Epidermal melanocyte (primary cell): ENCODE measurements at regions not wholly inside any gene's neighbourhood (a gene's known extent, or its start where the extent isn't known, plus 50 kb on each side); places are given as distances from the start of the nearest gene placed in this dataset.

ENCODE experiments used
- DNase-seq: peaks from one replicate; pipeline ENCODE4 v3.0.0; 2011; ENCODE audit warnings: low spot score; ENCODE audit not compliant: insufficient read length

DNA sequence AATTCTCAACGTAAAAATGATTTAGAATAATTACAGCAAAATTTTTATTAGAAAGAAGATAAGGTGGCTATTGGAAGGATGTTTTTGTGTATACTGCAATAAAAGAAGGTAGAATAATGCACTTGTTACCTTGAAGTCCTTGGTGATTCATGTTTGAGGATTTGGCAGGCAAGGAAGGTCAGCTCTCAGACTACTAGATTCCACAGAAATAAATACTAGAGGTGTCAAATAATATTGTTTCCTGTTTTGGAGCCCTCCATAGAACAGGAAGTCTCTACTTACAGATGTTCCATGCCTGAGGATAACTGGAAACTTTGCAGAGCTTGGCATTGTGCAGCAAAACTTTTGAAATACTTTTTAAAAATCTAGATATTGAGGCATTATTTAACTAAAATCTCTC lies 284.3 kb upstream of the SYT1 start:
- DNase-seq = no peak

DNA sequence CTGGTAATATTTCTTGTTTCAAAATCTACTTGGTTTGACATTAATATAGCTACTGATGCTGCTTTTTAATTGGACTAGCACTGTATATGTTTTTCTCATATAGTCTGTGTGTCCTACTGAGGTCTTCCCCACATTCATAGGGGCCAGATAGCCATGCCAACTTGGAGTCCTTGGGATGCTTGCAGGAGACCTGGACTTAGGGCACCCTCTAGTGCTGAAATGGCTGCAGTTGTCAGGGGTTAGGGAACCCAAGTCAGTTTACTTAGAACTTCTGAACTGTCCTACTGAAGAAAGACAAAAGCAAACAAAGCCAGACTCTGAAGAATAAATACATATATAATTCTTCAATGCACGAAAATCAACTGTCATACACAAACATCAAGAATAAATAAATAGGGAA lies 279.9 kb upstream of the SYT1 start:
- DNase-seq = no peak

DNA sequence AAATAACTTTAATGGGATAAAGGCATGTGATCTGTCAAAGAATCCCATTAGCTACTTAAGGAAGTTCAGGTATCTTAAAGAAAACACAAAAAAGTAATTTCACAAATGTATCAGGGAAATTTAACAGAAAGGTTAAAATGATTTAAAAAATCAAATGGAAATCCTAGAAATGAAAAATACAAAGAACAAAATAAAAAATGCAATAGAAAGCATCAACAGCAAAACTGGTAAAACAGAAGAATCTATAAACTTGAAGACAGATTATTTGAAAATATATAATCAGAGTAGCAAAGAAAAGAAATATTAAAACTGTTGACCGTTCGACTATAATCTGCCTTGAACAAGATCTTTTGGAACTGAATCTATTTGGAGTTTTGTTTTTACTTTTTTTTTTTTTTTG lies 279.4 kb upstream of the SYT1 start:
- no peak for DNase-seq

DNA sequence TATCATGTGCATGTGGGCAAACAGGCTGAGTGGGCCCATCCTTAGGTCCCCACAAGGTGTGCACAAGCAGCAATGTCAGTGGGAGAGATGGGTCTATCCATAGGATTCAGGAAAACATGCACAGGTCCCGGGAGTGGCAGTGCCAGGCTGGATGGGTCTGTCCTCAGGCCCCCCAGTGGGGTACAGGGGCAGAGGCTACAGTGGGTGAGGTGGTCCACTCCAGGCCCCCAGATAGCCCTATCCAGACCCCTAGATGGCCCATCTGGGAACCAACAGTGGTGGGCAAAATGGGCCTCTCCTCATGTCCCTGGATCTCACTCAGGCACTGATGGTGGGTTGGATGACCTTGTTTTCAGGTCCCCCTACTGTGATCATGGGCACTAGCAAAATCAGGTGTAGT lies 277.8 kb upstream of the SYT1 start:
- DNase-seq = no peak

DNA sequence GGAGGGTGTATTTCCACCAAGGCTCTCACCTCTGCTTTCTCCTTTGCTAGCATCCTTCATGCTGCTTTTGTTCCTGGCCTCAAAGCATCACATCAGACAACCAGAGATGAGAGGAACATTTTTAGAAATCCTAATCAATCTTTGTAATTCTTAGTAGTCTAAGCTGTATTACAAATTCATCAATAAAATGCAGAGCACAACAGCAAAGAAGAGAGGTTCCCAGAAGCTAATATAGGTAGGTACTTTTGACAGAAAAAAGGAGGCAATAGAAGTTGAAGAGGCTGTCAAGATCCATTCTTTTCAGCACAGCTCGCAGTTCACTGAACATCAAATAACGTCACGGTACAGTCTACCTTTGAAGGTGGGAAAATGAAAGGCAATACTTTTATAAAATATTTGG lies 265.2 kb upstream of the SYT1 start:
- DNase-seq = no peak

DNA sequence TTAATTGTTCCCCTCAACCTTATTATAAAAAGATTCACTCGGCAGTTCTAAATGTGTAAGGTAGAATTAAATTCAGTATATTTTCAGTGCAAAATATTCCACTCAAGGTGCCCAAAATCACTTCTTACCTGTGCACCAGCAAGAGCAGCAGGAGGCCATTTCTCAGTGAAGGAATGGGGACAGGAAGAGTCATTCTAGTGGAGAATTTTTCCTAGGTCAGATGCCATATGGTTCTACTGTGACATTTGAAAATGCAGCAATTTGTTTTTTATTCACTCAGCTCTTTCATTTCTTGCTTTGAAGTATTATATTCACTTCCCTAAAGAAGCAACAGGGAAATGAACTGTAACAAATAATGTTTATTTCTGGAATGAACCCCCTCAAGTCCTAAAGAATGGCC lies 264.0 kb upstream of the SYT1 start:
- no peak for DNase-seq

DNA sequence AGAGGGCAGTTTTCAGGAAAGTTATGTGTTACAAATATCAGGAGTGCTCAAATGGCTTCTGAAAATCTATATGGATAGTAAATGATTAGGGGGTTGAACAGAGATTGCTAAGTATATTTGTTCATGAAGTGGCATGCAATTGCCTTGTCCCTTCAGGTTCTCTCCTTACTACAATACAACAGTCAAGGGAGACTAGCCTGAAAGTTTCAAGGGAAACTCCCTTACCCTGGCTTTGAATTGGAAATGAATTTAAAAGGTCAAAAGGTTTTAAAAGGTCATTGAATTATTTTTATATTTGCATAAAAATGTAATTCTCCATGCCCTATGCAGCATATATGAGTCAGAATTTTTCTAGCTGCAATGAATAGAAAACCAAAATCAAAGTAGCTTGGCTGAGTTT lies 253.1 kb upstream of the SYT1 start:
- no peak for DNase-seq

DNA sequence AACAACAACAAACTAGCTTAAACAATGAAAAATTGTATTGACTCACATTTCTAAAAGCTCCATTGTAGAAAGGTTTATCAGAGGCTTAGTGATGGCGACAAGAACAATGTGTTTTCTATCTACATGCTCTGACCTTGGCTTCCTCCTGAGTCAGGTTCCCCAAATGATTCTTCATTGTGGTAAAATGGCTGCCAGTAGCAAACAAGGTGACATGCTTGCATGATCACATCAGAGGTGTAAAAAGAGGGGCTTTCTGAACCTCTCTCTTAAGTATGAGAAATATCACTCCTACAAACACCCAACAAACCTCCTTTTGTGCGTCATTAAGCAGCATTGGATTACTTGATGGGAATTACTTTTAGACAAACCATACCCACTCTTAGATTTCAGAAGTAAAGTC lies 252.4 kb upstream of the SYT1 start:
- DNase-seq = no peak

DNA sequence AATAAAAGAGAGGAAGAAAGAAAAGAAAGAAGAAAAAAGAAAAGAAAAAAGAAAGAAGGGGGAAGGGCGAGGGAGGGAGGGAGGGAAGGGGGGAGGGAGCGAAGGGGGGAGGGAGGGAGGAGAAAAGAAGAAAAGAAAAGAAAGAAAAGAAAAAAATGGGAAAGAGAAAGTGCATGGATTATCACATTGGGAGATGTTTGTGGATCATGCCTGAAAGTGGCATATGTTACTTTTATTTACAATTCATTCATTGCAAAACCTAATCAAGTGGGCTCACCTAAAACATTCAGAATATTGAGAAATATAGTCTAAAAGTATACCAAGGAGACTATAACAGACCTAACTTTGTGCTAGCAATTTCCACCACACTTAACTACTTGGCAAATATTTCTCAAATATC lies 246.9 kb upstream of the SYT1 start:
- DNase-seq = no peak

DNA sequence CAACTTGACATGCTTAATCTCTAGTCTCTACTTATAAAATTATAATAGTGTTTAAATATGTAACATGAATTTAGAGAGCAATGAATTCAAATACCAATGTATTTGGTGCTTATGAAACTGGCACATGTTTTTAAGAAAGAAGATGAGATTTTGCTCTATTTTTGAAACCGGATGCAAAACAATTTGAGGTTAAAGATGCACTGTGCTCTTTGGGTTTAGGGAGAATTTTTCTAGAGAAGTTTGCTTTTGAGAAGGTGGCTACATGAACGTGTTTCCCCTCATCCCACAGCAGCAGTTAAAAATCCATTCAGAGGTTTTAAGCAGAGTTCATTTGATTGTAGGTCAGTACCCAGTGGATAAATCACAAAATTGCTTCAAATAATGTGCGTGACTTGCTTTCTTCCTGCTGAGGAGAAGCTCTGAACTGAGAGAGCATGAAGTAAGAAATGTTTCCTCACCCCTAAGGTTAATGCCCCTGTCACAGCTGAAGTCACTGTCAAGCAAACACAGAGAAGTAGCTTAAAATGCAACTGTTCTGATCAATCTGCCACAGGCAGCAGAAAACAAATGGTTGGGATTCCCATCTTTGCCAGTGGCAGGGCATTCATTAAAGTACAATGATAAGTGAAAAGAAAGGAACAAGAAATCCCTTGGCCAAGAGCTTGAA lies 241.9 kb upstream of the SYT1 start:
- DNase-seq = no peak

DNA sequence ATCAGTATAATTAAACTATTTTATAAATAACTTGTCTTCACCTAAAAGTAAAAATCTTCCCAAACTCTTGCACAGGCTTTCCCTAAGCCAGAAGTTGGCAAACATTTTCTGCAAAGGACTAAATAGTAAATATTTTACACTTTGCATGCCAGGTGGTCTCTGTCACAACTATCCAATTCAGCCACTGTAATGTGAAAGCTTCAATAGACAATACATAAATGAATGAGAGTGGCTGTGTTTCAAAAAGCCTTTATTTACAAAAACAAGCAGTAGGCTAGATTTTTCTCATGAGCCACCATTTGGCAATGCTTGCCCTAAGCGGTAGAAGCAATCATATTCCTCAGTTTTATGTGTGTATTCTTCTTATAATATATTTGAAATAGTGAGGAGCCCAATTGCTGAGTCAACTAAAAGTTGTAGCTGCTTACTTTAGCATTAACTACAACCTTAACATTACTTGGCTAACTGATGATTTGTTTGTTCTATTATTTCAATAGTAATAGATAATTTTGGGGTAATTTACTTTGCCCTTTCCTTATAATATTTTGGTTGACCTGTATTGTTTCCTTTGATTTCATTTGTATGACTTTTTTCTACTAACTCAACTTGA lies 236.0 kb upstream of the SYT1 start:
- no peak for DNase-seq

DNA sequence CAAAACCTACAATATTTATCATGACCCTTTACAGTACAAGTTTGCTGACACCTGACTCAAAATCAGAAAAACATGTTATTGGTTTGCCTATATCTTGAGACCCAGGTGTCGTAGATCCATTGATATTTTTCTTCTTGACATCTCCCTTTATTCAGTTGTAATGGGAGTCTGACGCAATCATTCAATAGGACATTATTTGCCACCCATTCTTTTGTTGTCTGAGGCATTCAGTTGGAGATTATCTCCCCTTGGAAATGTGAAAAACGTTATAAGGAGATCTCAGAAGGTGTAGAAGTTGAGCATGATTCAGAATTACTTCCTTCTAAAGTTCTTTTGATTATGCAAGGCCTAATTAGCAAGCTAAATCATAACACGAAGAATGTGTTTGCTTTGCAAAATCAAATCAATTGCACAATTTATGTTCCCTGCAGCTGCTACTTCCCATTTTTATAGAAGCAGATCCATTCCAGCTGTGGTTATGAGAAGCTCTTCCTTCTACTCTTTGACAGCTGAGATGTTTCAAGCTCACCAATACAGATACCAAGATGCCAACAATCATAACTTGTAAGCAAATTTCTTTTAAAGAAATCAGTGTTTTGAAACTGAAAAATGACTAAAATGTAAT lies 228.2 kb upstream of the SYT1 start:
- no peak for DNase-seq

DNA sequence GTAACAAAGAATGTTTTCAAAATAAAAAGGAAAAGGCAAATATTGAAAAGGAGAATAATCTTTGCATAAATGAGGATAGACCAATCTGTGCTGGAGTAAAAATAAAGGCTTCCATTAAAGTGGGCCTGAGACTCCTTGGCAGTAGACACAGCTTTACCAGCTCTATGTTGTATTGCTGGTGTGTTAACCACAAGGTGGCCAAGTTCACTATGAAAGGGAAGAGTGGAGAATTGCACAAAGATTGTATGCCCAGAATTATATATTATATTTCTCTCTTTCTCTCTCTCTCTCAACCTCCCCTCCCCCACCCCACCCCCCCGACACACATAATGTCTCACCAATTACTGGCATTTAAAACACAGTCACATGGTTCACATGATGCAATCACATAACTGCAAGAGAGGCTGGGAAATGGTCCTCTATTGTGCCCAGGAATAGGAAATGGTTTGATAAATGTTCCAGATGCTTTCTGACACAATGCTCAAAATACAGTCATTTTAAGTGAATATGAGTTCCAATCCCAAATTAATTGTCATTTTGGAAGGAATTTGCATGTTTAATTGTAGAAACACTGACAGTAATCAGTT lies 222.6 kb upstream of the SYT1 start:
- no peak for DNase-seq

DNA sequence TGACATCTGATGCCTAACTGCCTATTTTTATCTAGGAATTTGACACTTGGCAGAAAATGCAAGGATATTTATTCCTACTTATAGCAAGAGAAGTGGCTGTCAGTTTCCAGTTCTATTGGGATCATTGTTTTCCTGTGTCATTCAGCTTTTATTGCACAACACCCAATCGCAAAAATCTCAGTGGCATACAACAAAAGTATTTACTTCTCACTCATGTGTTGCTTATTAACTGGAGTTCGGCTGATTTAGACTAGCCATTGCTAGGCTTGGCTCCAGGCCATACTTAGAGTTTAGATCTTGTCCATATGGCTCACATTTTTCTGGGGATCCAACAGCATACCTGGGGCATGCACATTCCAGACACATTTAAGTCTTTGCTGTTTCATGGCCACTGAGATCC lies 218.6 kb upstream of the SYT1 start:
- no peak for DNase-seq

DNA sequence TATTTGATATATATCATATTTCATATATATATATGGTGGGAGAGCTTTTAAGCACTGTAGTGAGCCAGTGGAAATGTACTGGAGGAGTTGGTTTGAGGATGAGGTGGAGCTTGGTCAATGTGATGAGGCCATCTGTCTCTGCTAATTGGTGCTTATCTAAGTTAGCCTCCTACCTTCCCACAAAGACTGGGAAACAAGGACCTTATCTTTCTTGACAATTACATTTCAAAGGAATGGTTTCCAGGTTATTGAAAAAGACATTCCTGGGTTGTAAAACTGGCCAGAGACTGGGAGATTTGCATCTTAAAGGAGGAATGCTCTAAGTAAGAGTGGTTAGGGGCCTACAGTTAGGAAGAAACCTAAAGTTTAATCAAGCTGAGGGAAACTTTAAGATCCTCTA lies 212.8 kb upstream of the SYT1 start:
- no peak for DNase-seq

DNA sequence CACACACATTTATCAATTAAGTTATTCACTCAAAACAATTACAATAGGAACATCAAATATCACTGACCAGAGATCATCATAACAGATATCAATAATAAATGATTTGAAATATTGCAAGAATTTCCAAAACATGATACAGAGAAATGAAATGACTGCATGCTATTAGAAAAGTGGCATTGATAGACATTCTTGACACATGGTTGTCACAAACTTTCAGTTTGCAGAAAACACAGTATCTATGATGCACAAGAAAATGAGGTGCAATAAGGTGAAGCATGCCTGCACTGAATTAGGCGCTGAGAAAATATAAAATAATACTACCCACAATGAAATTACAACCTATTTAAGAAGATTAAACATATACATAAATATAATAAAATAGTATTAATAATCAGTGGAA lies 198.0 kb upstream of the SYT1 start:
- DNase-seq = no peak

DNA sequence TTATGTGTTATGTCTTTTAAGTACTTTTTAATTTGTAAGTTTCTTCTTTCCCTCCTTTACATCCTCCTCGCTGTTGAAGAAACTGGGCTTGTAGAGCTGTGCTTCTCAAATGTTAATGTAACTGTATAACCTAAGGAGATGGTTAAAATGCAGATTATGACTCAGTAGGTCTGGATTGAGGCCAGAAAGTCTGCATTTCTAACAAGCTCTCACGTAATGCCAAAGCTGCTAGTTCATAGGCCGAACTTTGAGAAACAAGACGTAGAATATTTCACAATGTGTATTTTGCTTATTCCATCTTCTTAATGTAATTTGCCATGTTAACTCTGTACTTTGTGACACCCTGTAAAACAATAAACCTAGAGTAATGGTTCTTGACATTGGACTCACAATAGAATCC lies 193.3 kb upstream of the SYT1 start:
- no peak for DNase-seq

DNA sequence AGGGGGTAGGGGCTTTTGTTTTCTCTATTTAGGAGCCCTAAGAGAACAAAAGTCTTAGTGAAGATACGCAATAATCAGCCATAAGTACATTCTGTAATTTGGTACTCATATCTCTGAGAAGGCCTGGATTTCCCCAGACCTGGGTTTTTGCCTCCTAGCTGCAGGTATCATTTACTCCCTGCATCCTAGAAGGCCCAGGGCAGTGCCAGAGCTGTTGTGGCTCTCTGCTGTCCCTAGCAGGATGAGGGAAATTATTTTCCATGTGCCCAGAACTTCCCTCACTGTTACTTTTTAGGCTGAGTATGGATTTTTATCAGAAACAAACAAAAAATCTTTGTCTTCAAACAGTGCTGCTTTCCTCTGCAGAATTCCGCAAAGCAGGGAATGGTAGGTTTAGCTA lies 192.5 kb upstream of the SYT1 start:
- no peak for DNase-seq

DNA sequence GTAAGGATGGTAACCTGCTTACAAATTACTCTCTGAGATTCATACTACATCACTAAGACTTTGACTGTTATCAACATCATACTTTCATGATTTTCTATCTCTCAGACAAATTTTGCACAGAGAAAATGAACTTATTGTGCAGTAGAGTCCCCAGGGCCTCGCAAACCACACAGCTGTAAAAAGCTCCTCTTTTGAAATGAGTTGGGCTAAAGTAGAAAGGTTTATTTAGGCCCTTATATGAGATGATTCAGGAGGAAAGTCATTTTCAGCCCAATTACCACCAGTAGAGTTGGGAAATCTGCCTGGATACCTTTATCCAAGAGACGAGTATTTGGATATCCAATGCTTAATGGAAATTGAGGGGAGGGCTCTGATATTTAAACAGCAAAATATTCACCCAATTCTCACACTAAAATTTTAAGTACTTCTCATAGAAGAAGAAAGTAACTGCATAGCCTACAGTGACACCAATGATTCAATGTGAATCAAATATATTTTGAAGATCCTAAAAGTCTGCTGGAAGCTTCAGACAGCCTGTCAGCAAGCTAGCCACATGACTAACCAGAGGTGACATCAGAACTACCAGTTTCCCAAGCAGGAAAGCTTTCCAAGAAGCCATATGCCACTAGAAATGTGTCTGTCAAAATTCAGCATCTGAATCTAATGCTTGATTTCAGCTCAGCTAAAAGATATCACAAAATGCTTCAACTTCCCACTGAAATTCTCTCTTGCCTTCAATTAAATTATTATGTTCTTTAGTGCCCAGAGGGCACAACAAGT lies 190.1 kb upstream of the SYT1 start:
- no peak for DNase-seq

DNA sequence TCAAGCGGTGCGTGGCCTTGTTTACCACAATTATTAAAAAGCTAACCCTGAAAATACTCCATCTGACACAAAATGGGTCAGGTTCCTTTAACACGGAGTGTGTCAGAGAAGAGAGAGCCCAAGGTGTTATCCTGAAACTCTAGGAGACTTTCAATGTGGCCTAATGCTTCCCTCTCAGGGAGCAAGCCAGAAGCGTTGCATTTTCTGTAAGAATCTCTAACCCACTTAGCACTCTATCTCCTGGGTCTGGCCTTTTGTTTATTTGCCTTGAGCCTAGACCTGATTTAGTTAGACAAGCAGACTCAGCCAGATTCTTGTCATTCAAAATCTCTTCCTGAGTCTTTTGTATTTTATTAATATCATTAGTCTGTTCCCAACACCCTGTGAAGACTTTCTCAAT lies 184.0 kb upstream of the SYT1 start:
- no peak for DNase-seq

DNA sequence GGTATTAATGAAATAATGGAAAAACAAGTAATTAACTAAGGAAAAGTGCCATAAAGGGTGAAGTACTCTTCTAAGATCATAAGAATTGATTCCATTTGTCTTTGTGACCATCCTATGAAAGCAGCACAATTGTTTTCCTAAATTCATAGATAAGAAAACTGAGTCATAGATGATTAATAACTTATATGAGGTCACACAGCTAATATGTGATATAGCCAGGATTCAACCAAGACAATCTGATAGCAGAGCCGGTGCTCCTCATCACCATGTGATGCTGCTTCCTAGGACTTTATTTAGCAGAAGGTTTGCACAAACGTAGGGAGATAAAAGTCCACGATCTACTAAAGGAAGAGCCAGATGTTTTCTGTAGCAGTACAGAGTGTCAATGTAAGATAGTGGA lies 181.5 kb upstream of the SYT1 start:
- DNase-seq = no peak

DNA sequence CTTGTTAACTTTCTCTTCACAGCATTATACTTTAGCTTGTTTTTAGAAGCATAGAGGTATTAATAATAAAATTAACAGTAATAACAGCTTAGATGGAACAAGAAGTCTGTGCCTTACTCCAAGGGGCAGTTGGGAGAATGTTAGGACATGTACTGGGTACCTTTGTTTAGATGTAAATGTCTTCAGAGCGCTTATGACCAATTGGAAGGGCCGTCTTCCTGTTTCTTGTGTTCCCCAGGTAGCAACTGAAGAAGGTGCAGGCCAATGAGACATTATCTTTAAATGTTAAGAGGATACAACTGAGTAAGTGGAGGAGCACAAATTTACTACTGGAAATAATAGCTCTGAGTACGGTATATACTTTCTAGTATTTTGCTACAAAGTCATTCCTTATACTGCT lies 180.9 kb upstream of the SYT1 start:
- no peak for DNase-seq
